Endothelial cell of hepatic sinusoid (primary cell): ENCODE measurements at regions not wholly inside any gene's neighbourhood (a gene's known extent, or its start where the extent isn't known, plus 50 kb on each side); places are given as distances from the start of the nearest gene placed in this dataset.

Source experiments
- in situ Hi-C: cut with HindIII; loops from 2 replicates; pipeline ENCODE4 v1.10.0; 2017; ENCODE audit warnings: low sequenced_read_pairs

DNA sequence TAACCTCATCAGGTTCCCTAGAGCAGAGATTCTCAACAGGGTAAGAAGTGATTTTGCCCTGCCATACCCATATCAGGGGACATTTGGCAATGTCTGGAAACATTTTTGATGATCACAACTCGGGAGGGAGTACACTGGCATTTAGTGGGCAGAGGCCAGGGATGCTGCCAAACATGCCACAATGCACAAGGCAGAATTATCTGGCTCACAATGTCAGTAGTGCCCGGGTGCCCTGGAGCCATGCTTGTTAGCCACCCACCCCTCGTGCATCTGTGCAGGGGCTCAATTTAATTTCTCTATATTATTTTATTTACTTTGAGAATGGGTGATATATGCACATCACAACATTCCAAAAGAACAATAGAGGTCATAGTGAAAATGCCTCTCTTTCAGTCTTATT, 82.0 kb upstream of the DHX15 start:
- in situ Hi-C loops = no loop called here

DNA sequence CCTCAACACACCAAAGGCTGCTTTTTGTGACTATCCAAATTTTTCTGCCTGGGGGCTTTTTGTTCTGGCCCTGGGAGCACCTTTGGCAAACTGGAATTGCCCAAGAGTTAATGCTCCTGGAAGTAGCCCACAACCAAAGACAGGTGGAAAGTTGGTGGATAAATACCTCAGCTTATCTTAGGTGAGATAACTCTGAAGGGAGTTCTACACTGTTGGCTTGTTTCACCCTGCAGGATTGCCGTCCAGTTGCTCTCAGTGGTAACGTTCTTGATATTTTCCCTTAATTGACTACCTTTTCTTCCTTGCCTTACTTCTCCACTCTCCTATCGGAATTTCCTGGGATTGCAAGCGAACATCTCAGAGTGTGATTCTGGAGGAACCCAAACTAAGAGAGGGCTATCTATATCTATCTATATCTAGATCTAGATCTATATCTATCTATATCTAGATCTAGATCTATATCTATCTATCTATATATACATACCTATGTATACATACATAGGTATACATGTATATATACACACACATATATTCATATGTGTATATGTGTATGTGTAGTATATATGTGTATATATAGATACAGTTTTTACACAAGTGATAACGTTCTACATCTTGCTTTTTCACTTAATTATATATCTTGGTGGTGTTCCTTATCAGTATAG, 82.6 kb upstream of the DHX15 start:
- in situ Hi-C loops = no loop called here

DNA sequence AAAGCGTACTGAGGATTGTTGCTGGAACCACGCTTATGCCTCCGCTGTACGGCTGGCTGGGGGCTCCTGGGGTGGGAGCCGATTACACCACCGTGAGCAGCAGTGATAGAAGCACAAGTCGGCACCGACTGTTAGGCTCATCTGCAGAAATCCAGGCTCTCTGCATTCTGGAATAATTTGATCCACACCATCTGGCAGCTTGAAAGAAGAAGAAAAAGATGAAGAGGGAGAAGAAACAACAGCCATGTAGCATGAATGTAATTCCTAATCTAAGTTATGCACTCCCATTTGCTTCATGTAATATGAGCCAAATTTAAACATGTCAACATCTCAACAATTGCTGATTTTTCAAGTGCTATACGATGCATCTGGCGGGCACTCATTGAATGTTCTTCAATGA, 84.6 kb upstream of the DHX15 start:
- in situ Hi-C loops = no loop called here

DNA sequence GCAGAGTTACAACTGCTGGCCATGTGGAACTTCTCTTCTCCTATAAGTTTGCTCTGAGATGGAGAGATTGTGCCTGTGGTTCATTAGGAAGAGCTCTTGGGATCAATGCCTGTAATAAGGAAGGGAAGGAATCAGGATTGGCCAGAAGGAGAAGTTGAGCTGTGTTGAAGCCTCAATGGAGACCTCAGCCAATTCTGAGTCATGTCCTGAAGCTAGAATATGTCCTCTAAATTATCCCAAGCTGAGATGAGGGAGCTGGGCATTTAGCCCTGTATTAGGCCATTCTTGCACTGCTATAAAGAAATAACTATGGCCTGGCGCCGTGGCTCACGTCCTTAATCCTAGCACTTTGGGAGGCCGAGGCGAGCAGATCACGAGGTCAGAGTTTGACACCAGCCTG, 85.4 kb upstream of the DHX15 start:
- in situ Hi-C loops = no loop called here

DNA sequence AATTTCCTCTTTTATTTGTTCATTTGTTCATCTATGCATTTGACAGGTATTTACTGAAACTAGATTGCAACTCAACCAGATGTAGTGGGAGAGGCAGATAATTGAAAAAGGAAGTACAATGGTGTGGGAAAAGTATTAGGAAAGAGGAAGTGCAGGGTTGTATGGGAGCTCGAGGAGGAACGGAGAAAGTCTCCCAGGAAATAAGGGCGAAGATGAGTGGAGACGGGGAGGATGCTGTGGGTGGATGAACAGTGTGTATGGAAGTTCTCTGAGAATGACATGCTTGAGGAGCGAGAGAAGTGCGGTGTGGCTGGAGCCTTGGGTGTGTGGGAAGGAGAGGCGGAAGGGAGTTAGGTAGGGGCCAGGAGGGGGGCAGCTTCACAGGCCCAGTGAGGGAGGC, 87.5 kb upstream of the DHX15 start:
- in situ Hi-C loops = no loop called here

DNA sequence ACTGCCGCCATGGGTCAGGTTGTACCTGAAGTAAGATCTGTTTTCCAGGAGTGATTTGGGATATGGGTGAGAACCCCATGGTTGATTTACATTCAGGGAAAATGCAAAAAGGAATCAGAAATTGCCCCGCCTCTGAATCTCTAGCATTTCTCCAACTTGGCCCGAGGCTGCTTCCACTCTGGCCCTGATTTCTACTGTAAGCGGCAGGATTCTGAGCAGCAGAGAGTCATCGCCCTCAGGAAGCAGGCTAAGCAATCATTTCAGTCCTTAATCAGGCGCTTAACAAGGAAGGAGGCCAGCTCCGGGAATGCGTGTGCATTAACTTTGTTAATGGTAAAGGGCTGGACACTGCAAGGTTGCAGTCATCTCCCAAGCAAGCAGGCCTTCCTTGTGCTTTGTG, 88.5 kb upstream of the DHX15 start:
- in situ Hi-C loops = no loop called here

DNA sequence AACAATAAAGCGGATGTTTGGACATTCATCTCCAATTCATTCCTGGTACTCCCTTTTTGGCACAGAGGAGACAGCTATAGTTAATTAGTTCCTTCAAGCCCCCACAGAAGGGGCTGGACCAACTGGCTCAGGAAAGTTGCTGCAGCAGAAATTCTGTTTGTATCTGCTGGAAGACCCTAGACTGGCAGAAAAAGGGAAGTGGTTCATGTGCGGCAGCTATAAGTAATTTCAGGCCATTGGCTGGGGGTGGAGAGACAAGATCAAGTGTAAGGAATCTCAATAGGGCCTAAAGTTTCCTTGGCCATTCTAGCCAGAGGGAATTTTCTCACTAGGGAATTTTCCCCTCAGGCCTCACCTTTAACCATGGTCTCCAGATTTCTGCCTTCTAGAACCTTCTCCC, 89.9 kb upstream of the DHX15 start:
- in situ Hi-C loops = no loop called here

DNA sequence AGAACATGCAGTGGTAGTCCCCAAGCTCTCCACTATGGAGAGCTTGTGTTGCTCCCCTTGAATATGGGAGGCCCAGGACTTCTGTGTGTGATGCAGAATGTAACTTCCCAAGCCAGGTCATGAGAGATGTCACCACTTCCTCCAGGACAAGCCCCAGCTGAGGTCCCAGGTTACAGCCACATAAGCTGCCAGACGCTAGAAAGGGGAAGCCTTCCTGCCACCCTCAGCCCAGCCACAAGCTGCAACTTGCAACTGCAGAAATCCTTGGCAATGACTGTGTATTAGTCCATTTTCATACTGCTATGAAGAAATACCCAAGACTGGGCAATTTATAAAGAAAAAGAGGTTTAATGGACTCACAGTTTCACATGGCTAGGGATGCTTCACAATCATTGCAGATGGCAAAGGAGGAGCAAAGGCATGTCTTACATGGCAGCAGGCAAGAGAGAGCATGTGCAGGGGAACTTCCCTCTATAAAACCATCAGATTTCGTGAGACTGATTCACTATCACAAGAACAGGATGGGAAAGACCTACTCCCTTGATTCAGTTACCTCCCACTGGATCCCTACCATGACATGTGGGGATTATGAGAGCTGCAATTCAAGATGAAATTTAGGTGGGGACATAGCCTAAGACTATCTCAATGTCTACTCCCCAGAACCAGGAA, 91.5 kb upstream of the DHX15 start:
- in situ Hi-C loops = no loop called here

DNA sequence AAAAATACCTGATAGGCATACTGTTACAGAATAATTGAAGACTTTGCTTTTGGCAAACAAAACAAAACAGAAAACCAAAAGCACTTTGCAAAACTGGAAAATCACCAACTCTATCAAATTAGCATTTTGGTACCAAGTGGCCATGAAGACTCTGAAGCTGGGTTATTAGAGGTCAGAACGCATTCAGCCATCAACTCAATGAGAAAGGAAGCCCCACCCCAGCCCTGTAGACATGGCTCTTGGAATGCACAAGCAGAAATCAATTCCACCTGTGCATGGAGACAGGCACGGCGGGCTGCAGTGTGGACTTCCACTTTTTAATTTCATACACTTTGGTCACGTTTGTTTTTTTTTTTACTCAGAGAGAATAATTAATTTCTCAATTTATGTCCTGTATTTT, 93.6 kb upstream of the DHX15 start:
- in situ Hi-C loops = no loop called here

DNA sequence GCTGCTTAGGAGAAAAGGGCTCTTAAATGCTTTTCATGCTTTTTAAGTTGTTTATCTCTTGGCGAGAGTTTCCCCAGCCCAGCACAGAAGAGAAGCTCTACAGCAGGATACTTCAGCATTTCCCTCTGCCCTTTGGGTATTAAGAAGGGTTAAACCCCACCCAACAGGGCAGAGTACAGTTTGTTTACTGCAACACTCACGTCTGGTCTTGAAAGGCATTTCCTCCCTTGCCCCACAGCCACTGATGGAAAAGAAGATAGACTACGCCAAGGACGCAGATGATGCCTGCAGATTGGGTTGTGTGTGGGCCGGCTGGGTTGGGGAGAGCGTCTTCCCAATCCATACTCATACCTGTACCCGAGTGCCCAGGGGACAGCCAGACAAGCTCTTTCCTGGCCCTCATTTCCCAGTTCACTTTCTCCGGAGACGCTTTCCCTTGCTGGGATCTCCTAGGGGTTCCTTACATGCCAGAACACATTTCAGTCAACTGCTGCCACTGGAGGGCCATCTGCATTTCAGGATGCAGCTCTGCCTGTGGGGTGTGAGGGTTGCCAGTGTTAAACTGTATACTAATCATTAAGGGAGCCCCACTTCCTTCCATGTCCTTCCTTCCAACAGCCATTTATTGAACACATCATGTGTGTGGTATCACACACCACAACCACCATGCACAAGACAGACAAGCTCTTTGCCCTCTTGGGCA, 96.5 kb upstream of the DHX15 start:
- in situ Hi-C loops = no loop called here

DNA sequence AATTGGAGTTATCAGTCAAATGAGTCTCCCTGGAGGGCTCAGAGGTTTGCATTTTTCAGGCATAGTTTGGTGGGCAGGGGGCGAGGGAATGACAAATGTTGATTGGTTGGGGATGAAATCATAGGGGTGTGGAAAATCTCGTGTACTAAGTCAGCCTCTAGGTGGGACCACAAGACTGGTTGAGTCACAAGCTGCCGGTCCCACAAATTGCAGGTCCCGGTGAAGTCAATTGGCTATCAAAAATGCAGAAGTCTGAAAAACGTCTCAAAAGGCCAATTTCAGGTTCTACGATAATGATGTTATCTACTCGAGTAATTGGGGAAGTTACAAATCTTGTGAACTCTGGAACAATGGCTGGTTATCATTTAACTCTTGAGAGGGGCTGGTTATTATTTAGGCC, 98.8 kb upstream of the DHX15 start:
- in situ Hi-C loops = no loop called here

DNA sequence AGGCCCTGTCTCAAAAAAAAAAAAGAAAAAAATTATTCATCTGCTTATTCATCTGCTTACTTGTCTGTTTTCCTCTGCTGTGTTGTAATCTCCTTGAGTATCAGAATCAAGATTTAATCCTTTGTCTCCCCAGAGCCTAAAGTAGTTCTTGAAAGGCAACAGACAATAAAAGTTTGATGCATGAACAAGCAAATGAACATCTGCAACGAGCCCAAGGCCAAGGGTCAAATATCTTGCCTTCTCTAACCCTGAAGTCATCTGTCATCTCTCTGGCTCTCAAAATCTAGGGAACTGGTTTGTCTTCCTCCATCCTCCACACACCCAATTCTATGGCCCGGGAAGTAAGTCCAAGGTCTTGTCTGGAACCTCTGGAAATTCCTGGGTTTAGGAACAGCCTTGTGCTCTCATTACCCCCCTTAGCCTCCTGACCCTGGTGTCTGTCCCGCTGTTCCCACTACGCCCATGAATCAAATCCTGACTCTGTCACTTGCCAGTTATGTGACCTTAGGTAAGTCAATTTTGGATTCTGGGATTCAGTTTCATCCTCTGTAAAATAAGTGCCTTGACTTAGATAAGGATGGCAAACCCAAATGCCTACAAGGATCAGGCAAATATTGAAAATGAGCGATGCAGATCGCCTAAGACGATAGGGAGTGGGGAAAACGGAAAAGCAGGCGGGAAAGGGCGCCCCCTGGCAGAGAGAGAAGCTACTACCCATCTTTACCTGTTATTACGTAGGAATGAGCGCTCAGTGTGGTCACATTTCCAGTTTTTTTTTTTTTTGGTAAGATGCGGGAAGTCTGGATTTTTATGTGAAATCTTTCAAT, 102.7 kb upstream of the DHX15 start:
- in situ Hi-C loops = loop anchor here (5.0 kb wide), 2 partner anchors 65 to 200 kb away; no protein-coding TSS in a partner anchor

DNA sequence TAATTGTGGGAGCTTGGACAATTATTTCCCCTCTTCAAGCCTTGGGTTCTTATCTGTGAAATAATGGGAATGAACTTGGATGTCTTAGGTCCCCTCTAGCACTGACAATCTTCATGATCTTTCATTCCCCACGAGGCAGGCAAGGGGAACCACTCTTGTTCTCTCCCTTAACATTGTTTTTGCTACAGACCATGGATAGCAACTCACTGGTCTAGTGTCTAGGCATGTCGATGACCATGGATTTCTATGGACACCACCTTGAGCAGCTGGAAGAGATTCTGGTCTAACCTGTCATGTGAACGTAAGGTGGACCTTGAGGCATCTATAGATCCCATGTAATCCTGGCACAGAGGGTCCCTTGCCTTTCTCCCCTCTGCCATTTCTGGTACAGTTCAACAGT, 104.1 kb upstream of the DHX15 start:
- in situ Hi-C loops = loop anchor here (5.0 kb wide), 2 partner anchors 64 to 201 kb away; no protein-coding TSS in a partner anchor

DNA sequence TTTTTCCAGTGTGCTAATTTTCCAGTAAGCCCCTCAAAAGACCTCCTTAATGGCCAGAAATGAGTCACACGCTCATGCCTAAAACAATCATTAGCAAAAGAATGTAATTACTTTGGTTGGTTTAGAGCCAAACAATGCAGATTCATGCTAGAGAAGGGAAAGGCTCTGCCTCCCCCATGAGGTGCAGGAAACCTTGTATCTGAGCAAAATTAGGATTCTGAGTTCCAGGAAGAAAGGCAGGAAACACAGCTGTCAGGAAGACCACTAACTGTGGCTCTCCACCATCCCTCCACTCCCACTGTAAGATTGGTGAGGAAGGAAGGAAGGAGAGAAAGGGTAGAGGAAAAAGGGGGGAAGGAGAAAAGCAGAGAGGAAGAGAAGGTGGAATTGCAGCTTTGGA, 104.9 kb upstream of the DHX15 start:
- in situ Hi-C loops = loop anchor here (5.0 kb wide), 2 partner anchors 63 to 202 kb away; no protein-coding TSS in a partner anchor

DNA sequence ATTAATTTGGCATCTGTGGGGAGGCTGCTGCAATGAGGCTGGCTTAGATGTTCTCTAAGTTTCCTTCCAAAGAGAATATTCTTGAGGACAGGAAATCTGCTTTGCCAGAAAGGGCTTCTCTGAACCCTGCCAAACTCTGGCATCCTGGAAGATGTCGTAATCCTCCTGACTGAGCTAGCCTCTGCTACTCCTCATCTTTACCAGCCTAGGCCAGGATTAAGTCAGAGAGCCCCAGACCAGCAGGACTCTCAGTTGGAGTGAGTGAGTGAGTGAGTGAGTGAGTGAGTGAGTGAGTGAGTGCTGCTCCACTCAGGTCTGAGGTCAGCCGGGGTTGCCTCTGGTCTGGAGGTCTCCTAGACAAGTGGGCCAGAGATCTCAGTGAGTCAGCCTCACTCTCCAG, 104.9 kb upstream of the SOD3 start:
- in situ Hi-C loops = no loop called here

DNA sequence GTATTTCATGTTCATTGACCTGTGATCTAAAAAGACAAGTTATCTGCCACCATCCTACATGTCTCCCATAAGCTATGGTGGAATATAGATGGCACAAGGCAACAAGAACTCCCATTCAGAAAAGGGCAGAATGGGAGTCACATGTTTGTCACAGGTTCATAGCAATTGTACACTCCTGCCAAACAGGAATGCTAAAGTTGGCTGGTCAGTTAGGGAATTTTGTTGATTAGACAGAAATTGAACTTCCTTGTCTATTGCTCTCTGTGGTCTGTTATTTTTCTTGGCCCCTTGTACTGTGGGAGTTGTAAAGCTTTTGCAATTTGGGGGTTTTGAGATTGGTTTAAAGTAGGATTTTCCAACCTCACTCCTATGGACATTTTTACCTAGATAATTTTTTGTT, 101.7 kb upstream of the SOD3 start:
- in situ Hi-C loops = no loop called here

DNA sequence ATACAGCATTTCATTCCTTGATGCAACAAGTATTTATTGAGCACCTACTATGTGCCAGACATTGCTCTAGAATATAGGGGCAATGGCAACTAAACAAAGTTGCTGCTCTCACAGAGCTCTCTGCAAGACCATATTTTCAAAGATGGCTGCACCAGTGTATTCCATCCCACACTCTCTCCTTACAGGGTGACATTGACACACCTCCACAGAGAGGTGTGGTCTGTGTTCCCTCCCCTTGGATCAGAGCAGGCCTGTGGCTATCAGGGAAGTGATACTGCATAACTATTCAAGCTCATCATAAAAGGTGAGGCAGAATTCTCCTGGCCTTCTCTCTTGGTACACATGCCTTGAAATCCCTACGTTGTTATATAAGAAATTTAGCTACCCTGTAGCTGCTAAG, 95.3 kb upstream of the SOD3 start:
- in situ Hi-C loops = no loop called here

DNA sequence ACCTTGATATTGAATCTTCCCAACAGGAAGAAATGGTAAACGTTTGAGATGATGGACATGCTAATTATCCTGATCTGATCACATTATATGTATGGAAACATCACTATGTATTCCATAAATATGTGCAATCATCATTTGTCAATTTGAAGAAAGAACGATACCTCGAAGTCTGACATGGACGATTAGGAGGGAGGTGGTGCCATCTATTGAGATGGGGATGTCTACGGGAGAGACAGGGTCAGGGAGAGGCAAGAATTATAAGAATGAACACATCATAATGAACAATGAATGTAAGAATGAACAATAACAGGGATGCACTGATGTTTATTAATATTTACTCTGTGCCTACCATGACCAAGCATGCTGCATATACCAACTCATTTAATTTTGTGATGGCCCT, 93.7 kb upstream of the SOD3 start:
- in situ Hi-C loops = no loop called here

DNA sequence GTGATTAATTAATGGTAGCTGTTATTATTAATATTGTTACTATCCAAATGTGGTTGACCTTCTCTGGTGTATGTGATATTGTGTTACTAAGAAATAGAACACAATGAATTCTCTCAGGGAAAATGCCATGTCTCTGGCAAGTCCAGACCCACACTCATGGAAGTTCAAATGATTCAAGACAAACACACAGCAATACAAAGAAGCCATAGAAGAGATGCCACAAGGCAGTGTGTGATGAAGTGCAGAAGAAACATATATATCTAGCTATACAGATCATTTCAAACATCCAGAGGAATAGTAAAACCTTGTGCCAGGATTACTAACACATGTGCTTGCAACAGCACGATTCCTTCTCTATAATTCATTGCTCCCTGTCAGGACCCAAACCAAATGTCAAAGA, 93.1 kb upstream of the SOD3 start:
- in situ Hi-C loops = no loop called here

DNA sequence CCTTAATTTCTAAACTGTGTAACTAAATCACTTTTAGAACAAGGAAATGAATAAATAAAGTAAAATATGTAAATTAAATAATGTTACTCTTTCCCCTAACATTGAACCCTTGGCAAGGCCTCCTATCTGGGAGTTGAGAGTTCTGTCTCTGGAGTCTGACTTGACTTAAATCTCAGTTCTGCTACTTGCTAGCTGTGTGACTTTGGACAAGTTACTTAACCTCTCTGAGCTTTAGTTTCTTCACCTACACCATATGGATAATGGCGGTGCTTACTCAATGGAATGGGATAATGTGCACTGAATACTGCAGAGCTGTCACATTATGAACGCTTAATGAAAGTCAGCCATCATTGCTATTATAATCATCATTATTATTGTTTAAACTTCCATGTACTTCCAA, 92.1 kb upstream of the SOD3 start:
- in situ Hi-C loops = no loop called here

DNA sequence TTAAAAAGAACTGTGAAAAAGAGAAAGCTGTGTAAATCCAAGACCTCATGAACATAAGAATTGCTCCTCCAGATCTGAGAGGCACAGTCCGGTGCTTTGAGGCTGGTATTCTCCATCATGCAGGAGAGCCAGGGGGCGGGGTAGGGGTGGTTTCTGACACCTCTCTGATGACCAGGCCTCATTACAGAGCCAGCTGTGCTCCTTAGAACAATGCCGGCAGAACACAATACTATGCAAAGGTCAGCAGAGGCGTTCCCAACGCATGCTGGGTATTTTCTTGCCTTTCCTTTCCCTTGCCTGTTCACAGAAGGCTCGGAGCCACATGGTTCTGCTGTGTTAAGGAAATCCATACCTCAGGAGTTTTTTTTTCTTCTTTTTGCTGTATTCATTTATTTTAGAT, 91.2 kb upstream of the SOD3 start:
- in situ Hi-C loops = no loop called here
